Middle frontal gyrus (tissue), 1 donor: ENCODE measurements at regions not wholly inside any gene's neighbourhood (a gene's known extent, or its start where the extent isn't known, plus 50 kb on each side); places are given as distances from the start of the nearest gene placed in this dataset.
"Not testable (repeated sequence)": the region's sequence is repeated elsewhere in the genome, so short reads cannot be mapped to it uniquely, and the experiment has no call there.

Source experiments
- DNase-seq: peaks from one replicate; pipeline ENCODE4 v3.0.0-alpha.2; 2015; ENCODE audit warnings: low spot score; ENCODE audit errors: extremely low spot score

- no peak for DNase-seq
These were observed 93.2 kb downstream of the ZNF680 start for GRCh38 chr7:64469673-64470072.

GRCh38 chr7:64465551-64465950 lies 97.3 kb downstream of the ZNF680 start:
- DNase-seq: no peak

- peak; percentile 66 for DNase-seq
These were observed 99.1 kb downstream of the ZNF680 start for GRCh38 chr7:64463636-64464375.

- DNase-seq: not testable (repeated sequence)
These were observed 103.0 kb downstream of the ZNF680 start for GRCh38 chr7:64459858-64460257.

- DNase-seq: no peak
These were observed 119.8 kb downstream of the ZNF736 start for GRCh38 chr7:64433590-64433989.

- no peak for DNase-seq
These were observed 118.1 kb downstream of the ZNF736 start for GRCh38 chr7:64431838-64432237.

GRCh38 chr7:64429232-64429631 lies 115.5 kb downstream of the ZNF736 start:
- DNase-seq: no peak

- DNase-seq: not testable (repeated sequence)
These were observed 111.7 kb downstream of the ZNF736 start for GRCh38 chr7:64425436-64425835.

GRCh38 chr7:64407148-64407547 lies 93.4 kb downstream of the ZNF736 start:
- no peak for DNase-seq
